ENCODE measurements at regions not wholly inside any gene's neighbourhood (a gene's known extent, or its start where the extent isn't known, plus 50 kb on each side); places are given as distances from the start of the nearest gene placed in this dataset.

GRCh38 chrX:13373431-13374187 is 53.8 kb upstream of the ATXN3L start:
- TF ChIP-seq CTCF (IDR thresholded peaks at IDR 0.05; ENCODE audit: low read depth, low read length, poor library complexity, severe bottlenecking): no peak
- no peak for TF ChIP-seq EZH2phosphoT487 (IDR thresholded peaks at IDR 0.05; ENCODE audit: borderline replicate concordance, low read length)
